GM12878 (cell line): ENCODE measurements at regions not wholly inside any gene's neighbourhood (a gene's known extent, or its start where the extent isn't known, plus 50 kb on each side); places are given as distances from the start of the nearest gene placed in this dataset.

ENCODE experiments used
- ATAC-seq: fragments of 200-7000 bp; cut with Tn5 transposase; 3 replicates; pipeline ENCODE4 v1.9.1; 2020; ENCODE audit warnings: mild to moderate bottlenecking, moderate library complexity
- BruUV-seq: library from RNA; stranded (reverse); fragments of 400-500 nt; replicated peaks from 2 replicates; lab custom pipeline; 2021; lab: Mats Ljungman, UMichigan
- CTCF ChIA-PET: fragments of 300-600 bp; sonication (Branson Sonifier 250); formaldehyde crosslinking; extraction: SDS; loops from one replicate; lab custom pipeline; 2021; ENCODE audit warnings: inconsistent platforms; lab: Yijun Ruan, JAX
- POLR2A ChIA-PET: fragments of 350-600 bp; formaldehyde crosslinking; extraction: SDS; loops from one replicate; lab custom pipeline; 2021; ENCODE audit warnings: inconsistent platforms; lab: Charles Lee
- RAD21 ChIA-PET: fragments of 300-600 bp; sonication (Branson Sonifier 250); formaldehyde crosslinking; loops from one replicate; lab custom pipeline; 2023; ENCODE audit warnings: antibody characterized with exemption; ENCODE audit not compliant: unreplicated experiment; lab: Charles Lee
- SMC1A ChIA-PET: fragments of 300-600 bp; sonication (Branson Sonifier 250); formaldehyde crosslinking; loops from one replicate; lab custom pipeline; 2023; ENCODE audit not compliant: unreplicated experiment, uncharacterized antibody; lab: Charles Lee
- DNase-seq: peaks from one replicate; pipeline ENCODE4 v3.0.0-alpha.2; 2011; ENCODE audit warnings: low read depth, low spot score
- FAIRE-seq: peaks from 3 replicates; lab custom pipeline; 2011; peaks lifted over from hg19 to GRCh38; lab: Jason Lieb, UNC
- H2AFZ ChIP-seq: 2 replicates; pipeline ENCODE4 v1.6.0; 2011; ENCODE audit warnings: low read depth, low read length, control low read depth; ENCODE audit not compliant: control insufficient read depth
- H3K27ac ChIP-seq: 2 replicates; pipeline ENCODE4 v1.5.1; 2011; ENCODE audit warnings: control low read depth; ENCODE audit not compliant: control insufficient read depth, insufficient read depth
- H3K27me3 ChIP-seq, 2 experiments: replicated peaks in 1 of 2; 2 replicates each; pipeline versions ENCODE4 v1.6.0 to v1.6.1; 2011; ENCODE audit warnings: low read length in 1 of 2; ENCODE audit not compliant: control insufficient read depth in 2 of 2, insufficient read depth in 2 of 2
- H3K36me3 ChIP-seq, 2 experiments: 2 replicates each; pipeline ENCODE4 v1.5.1; 2011; ENCODE audit warnings: low read length in 1 of 2; ENCODE audit not compliant: control insufficient read depth in 2 of 2, insufficient read depth in 2 of 2
- H3K4me1 ChIP-seq: 2 replicates; pipeline ENCODE4 v1.6.1; 2011; ENCODE audit warnings: mild to moderate bottlenecking, low read length, moderate library complexity, mixed read lengths; ENCODE audit not compliant: control insufficient read depth, insufficient read depth
- H3K4me2 ChIP-seq: 2 replicates; pipeline ENCODE4 v1.6.0; 2011; ENCODE audit warnings: control low read depth; ENCODE audit not compliant: control insufficient read depth, insufficient read depth
- H3K4me3 ChIP-seq: fragments of 200-600 bp; sonication (generic); 2 replicates; pipeline ENCODE4 v1.5.1; 2016
- H3K79me2 ChIP-seq: 2 replicates; pipeline ENCODE4 v1.6.0; 2011; ENCODE audit warnings: low read length; ENCODE audit not compliant: control insufficient read depth, insufficient read depth
- H3K9ac ChIP-seq: 2 replicates; pipeline ENCODE4 v1.8.0; 2011; ENCODE audit warnings: low read length, control low read depth, mixed read lengths; ENCODE audit not compliant: control insufficient read depth, insufficient read depth
- H3K9me3 ChIP-seq: replicated peaks from 3 replicates; pipeline ENCODE4 v1.5.1; 2011; ENCODE audit warnings: mild to moderate bottlenecking, low read length; ENCODE audit not compliant: control insufficient read depth, insufficient read depth
- H4K20me1 ChIP-seq: 2 replicates; pipeline ENCODE4 v1.6.0; 2011; ENCODE audit not compliant: control insufficient read depth, insufficient read depth
- BCL11A ChIP-seq: IDR thresholded peaks from 2 replicates; pipeline ENCODE4 v1.6.1; 2011; ENCODE audit warnings: low read depth, low read length
- EGR1 ChIP-seq, 2 experiments: IDR thresholded peaks; 1 replicate in 1 of 2; 2 replicates in 1 of 2; pipeline ENCODE4 v1.6.1; 2011 to 2012; ENCODE audit warnings: low read depth in 2 of 2, low read length in 2 of 2, borderline replicate concordance in 1 of 2, mild to moderate bottlenecking in 1 of 2, moderate library complexity in 1 of 2
- HDGF ChIP-seq: fragments of 450-650 bp; IDR thresholded peaks from 2 replicates; pipeline ENCODE4 v1.6.1; 2016; ENCODE audit warnings: antibody characterized with exemption
- RCOR1 ChIP-seq: conservative IDR thresholded peaks from 2 replicates; pipeline ENCODE4 v1.6.1; 2012; ENCODE audit warnings: low read depth, low read length, improper control_type of control experiment
- SIN3A ChIP-seq: IDR thresholded peaks from 2 replicates; pipeline ENCODE4 v1.6.1; 2012; ENCODE audit warnings: low read depth, low read length, improper control_type of control experiment
- ZNF622 ChIP-seq: fragments of 450-650 bp; IDR thresholded peaks from 2 replicates; pipeline ENCODE4 v1.6.1; 2017; ENCODE audit warnings: mild to moderate bottlenecking, inconsistent platforms
- WGBS: methylation state at CpG from one replicate; pipeline ENCODE4 v1.1.6; 2016; ENCODE audit warnings: low lambda C conversion rate; ENCODE audit not compliant: insufficient replicate concordance, insufficient coverage; ENCODE audit errors: missing lambda C conversion rate; 5-methylcytosine and 5-hydroxymethylcytosine counted together
- in situ Hi-C: fragments of 300-500 bp; cut with MboI; formaldehyde crosslinking; loops from 9 replicates; pipeline ENCODE4 v1.14.3; 2018; ENCODE audit warnings: mixed read lengths
- intact Hi-C: fragments of 100-400 bp; cut with micrococcal nuclease; formaldehyde crosslinking; loops from one replicate; pipeline ENCODE4 v1.14.2; 2022; ENCODE audit not compliant: unreplicated experiment
- TF ChIP-seq, protein P1 (sequence below): IDR thresholded peaks from 2 replicates; pipeline ENCODE4 v1.6.1; 2011; ENCODE audit warnings: low read depth, mild to moderate bottlenecking, low read length, moderate library complexity, borderline replicate concordance; ENCODE audit errors: extremely low read depth

- no peak overlapping the region for H3K4me2 ChIP-seq
- peaks cover 2% of the 10 kb centered on the region; the same call in 1 of the 2 replicates for H3K4me1 ChIP-seq
- ChIA-PET POLR2A (no interaction called here), CTCF (interaction anchor here (0.6 kb wide), 1 partner anchor 87 kb away, joined by 3 read pairs; no protein-coding TSS in a partner anchor), RAD21 (no interaction called here)
- no peak overlapping the region for H3K4me3 ChIP-seq
- no peaks in the 10 kb centered on the region for H3K79me2 ChIP-seq
- H4K20me1 ChIP-seq: no peaks in the 10 kb centered on the region
- in situ Hi-C loops (no loop called here), intact Hi-C loops (no loop called here)
- BruUV-seq: no TSS peak
- H2AFZ ChIP-seq: no peak overlapping the region
- no peak overlapping the region for H3K9ac ChIP-seq
- no peak for DNase-seq
- H3K27ac ChIP-seq: no peak overlapping the region
- 66% methylated on average over 8 of the region's 8 CpGs for WGBS
- no peaks in the 10 kb centered on the region for H3K36me3 ChIP-seq
- no peaks in the 10 kb centered on the region; the same call in 2 of the 3 replicates for H3K9me3 ChIP-seq
- TF ChIP-seq RCOR1 (no peak), ZNF622 (no peak), HDGF (no peak), SIN3A (no peak), EGR1 (IDR thresholded peaks at IDR 0.05; ENCODE audit: borderline replicate concordance in 1 of 2, low read depth in 2 of 2, low read length in 2 of 2) (no peak), BCL11A (no peak)
- TF ChIP-seq, protein P1, sequence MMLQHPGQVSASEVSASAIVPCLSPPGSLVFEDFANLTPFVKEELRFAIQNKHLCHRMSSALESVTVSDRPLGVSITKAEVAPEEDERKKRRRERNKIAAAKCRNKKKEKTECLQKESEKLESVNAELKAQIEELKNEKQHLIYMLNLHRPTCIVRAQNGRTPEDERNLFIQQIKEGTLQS: no peak
- TF ChIP-seq, all 136 proteins: peak for 0
- H3K27me3 ChIP-seq: no peaks in the 10 kb centered on the region; a peak in 1 of 4 replicates
- SMC1A ChIA-PET: no interaction called here
- FAIRE-seq (no peak), ATAC-seq (no peak)
Measured at GRCh38 chr1:108038653-108039236, 73.8 kb upstream of the VAV3 start.
